Endodermal cell (in vitro differentiated cells): ENCODE measurements at regions not wholly inside any gene's neighbourhood (a gene's known extent, or its start where the extent isn't known, plus 50 kb on each side); places are given as distances from the start of the nearest gene placed in this dataset.
"Not testable (repeated sequence)": the region's sequence is repeated elsewhere in the genome, so short reads cannot be mapped to it uniquely, and the experiment has no call there.

Experiments used
- DNase-seq: peaks from one replicate; pipeline ENCODE4 v3.0.0-alpha.2; 2017
- H3K27ac ChIP-seq: 2 replicates; pipeline ENCODE4 v1.5.1; 2013; ENCODE audit warnings: mild to moderate bottlenecking, low read depth, low read length, moderate library complexity
- H3K27me3 ChIP-seq: 2 replicates; pipeline ENCODE4 v1.6.1; 2013; ENCODE audit warnings: mild to moderate bottlenecking, low read length, moderate library complexity; ENCODE audit not compliant: insufficient read depth, control insufficient read depth, poor library complexity, severe bottlenecking
- H3K36me3 ChIP-seq: 2 replicates; pipeline ENCODE4 v1.7.0; 2013; ENCODE audit warnings: mild to moderate bottlenecking, low read length, moderate library complexity; ENCODE audit not compliant: control insufficient read depth, insufficient read depth
- H3K4me1 ChIP-seq: one replicate; pipeline ENCODE4 v1.7.0; 2013; ENCODE audit warnings: low read length; ENCODE audit not compliant: control insufficient read depth, insufficient read depth
- H3K4me3 ChIP-seq: 2 replicates; pipeline ENCODE4 v1.5.1; 2013; ENCODE audit warnings: mild to moderate bottlenecking, low read length, moderate library complexity
- H3K9ac ChIP-seq: 2 replicates; pipeline ENCODE4 v1.6.1; 2013; ENCODE audit warnings: mild to moderate bottlenecking, low read length, moderate library complexity; ENCODE audit not compliant: poor library complexity, severe bottlenecking; ENCODE audit errors: extremely low read depth
- H3K9me3 ChIP-seq: 2 replicates; pipeline ENCODE4 v1.6.1; 2013; ENCODE audit warnings: mild to moderate bottlenecking, low read length, moderate library complexity; ENCODE audit not compliant: control insufficient read depth
- H3K27ac Mint-ChIP-seq: 2 replicates; pipeline ENCODE4 v1.8.0; 2020; ENCODE audit warnings: mixed read lengths
- H3K27me3 Mint-ChIP-seq: 2 replicates; pipeline ENCODE4 v1.8.0; 2021; ENCODE audit warnings: mild to moderate bottlenecking, mixed read lengths; ENCODE audit not compliant: insufficient read depth
- H3K36me3 Mint-ChIP-seq: 2 replicates; pipeline ENCODE4 v1.8.0; 2020; ENCODE audit warnings: low read depth, mixed read lengths
- H3K4me1 Mint-ChIP-seq: 2 replicates; pipeline ENCODE4 v1.8.0; 2020; ENCODE audit warnings: mixed read lengths
- H3K4me3 Mint-ChIP-seq: 2 replicates; pipeline ENCODE4 v1.8.0; 2020; ENCODE audit warnings: mild to moderate bottlenecking, moderate library complexity, mixed read lengths
- H3K9me3 Mint-ChIP-seq: 2 replicates; pipeline ENCODE4 v1.8.0; 2020; ENCODE audit warnings: mild to moderate bottlenecking, mixed read lengths
- CTCF ChIP-seq: fragments of 200-600 bp; sonication (generic); conservative IDR thresholded peaks from 2 replicates; pipeline ENCODE4 v1.5.0; 2021; ENCODE audit warnings: antibody characterized with exemption, mild to moderate bottlenecking
- WGBS, 2 experiments: methylation state at CpG; one replicate each; pipeline versions ENCODE4 v1.1.5 to v1.1.7; 2013; ENCODE audit warnings: missing lambda C conversion rate in 2 of 2, mixed read lengths in 1 of 2; ENCODE audit not compliant: insufficient coverage in 1 of 2, insufficient read length in 1 of 2; 5-methylcytosine and 5-hydroxymethylcytosine counted together

DNA sequence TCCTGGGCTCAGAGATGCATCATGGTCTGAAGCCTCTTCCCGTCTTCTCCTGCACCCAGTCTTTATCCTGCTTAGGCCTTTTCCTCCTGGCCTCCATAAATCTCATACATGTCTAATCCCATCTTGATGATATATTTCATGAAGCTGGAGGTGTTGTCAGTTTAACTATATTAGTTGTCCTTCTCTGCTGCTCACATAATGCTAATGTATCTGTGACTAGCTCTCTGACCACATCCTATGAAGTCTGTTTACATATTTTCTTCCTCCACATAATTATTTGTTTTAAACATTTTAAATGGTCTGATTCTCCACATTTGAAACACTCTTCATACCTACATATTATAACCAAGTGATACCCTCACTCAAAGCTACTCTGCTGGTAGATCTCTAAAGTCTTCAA is 315.2 kb upstream of the RND3 start:
- H3K36me3 ChIP-seq: no peaks in the 10 kb centered on the region
- no peak overlapping the region for H3K9ac ChIP-seq
- TF ChIP-seq CTCF: no peak
- Mint-ChIP-seq H3K27ac (no peak overlapping the region), H3K36me3 (no peaks in the 10 kb centered on the region), H3K27me3 (no peaks in the 10 kb centered on the region), H3K4me1 (peaks cover 4% of the 10 kb centered on the region), H3K9me3 (no peaks in the 10 kb centered on the region), H3K4me3 (no peak overlapping the region)
- H3K27me3 ChIP-seq: no peaks in the 10 kb centered on the region
- no peaks in the 10 kb centered on the region for H3K9me3 ChIP-seq
- H3K27ac ChIP-seq: no peak overlapping the region
- H3K4me1 ChIP-seq: no peaks in the 10 kb centered on the region
- WGBS, 2 experiments: 96% methylated on average over 1 of the region's 1 CpG; no CpG with 5 or more reads in 1 of the 2 experiments
- H3K4me3 ChIP-seq: no peak overlapping the region
- DNase-seq: no peak

DNA sequence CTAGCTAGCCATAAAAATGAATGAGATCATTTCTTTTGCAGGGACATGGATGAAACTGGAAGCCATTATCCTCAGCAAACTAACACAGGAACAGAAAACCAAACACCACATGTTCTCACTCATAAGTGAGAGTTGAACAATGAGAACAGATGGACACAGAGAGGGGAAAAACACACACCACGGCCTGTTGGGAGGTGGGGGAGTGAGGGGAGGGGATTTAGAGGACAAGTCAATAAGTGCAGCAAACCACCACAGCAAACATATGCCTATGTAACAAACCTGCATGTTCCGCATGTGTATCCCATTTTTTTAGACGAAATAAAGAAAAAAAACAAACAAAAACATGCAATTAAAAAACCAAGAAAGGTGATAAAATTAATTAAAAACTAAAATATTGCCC is 308.8 kb upstream of the RND3 start:
- H3K36me3 Mint-ChIP-seq, H3K27ac Mint-ChIP-seq, H3K36me3 ChIP-seq, H3K27me3 Mint-ChIP-seq, DNase-seq, H3K4me3 Mint-ChIP-seq, H3K27me3 ChIP-seq, H3K9me3 ChIP-seq, H3K9ac ChIP-seq, H3K27ac ChIP-seq, H3K4me1 Mint-ChIP-seq, H3K4me1 ChIP-seq, H3K9me3 Mint-ChIP-seq, H3K4me3 ChIP-seq: not testable (repeated sequence)
- 80 to 90% methylated on average over 1 to 3 of the region's 3 CpGs for WGBS, 2 experiments

GRCh38 chr2:150792780-150793300 is 305.4 kb upstream of the RND3 start:
- Histone ChIP-seq H3K27me3 (no peaks in the 10 kb centered on the region), H3K27ac (no peak overlapping the region), H3K9me3 (peaks cover 14% of the 10 kb centered on the region), H3K36me3 (no peaks in the 10 kb centered on the region), H3K4me1 (no peaks in the 10 kb centered on the region), H3K4me3 (no peak overlapping the region), H3K9ac (no peak overlapping the region)
- Mint-ChIP-seq H3K27ac (no peak overlapping the region), H3K4me1 (no peaks in the 10 kb centered on the region), H3K27me3 (no peaks in the 10 kb centered on the region), H3K4me3 (no peak overlapping the region), H3K36me3 (no peaks in the 10 kb centered on the region), H3K9me3 (no peaks in the 10 kb centered on the region)
- no peak for DNase-seq
- 92 to 100% methylated on average over 1 to 3 of the region's 3 CpGs for WGBS, 2 experiments
- no peak for TF ChIP-seq CTCF

DNA sequence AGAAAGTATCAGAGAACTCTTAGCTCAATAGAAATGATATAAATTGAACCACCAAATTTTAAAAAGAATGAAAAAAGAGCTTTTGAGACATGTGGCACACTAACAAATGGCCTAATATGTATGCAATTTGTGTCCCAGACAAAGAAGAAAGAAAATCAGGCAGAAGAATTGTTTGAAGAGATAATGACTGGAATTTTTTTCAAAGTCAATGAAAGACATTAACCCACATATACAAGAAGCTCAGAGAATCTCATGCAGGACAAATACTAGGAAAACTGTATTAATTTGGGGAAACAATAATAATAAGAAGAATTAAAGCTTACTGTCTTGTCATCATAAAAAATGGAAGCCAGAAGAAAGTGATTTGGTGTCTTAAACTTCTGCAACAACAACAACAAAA is 304.1 kb upstream of the RND3 start:
- Histone ChIP-seq H3K36me3 (no peaks in the 10 kb centered on the region), H3K9ac (no peak overlapping the region), H3K27ac (no peak overlapping the region), H3K9me3 (peaks cover 14% of the 10 kb centered on the region), H3K4me1 (no peaks in the 10 kb centered on the region), H3K27me3 (no peaks in the 10 kb centered on the region), H3K4me3 (no peak overlapping the region)
- no peak overlapping the region for H3K4me3 Mint-ChIP-seq
- no peak overlapping the region for H3K27ac Mint-ChIP-seq
- H3K9me3 Mint-ChIP-seq: no peaks in the 10 kb centered on the region
- TF ChIP-seq CTCF: no peak
- no peaks in the 10 kb centered on the region for H3K4me1 Mint-ChIP-seq
- H3K27me3 Mint-ChIP-seq: no peaks in the 10 kb centered on the region
- DNase-seq: no peak
- no peaks in the 10 kb centered on the region for H3K36me3 Mint-ChIP-seq
